NCI-H226 (cell line): ENCODE measurements at regions not wholly inside any gene's neighbourhood (a gene's known extent, or its start where the extent isn't known, plus 50 kb on each side); places are given as distances from the start of the nearest gene placed in this dataset.

Experiments
- DNase-seq: peaks from one replicate; pipeline ENCODE4 v3.0.0-alpha.2; 2015

DNA sequence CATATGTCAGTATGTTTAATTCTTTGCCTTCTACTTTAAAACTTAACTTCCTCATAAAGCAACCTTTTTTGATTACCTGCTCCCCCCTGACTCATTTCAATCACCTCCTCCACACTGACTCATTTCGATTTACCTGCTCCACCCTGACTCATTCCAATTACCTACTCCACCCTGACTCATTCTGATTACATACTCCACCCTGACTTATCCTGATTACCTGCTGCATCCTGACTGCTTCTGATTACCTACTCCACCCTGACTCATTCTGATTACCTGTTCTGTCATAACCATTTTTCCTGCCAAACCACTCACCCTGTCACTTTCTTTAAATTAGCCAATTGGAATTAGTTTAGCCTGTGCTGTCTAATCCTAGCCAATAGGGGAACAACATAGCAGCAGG, 263.6 kb downstream of the DDX3Y start:
- DNase-seq: peak; percentile 3
